ENCODE measurements at regions not wholly inside any gene's neighbourhood (a gene's known extent, or its start where the extent isn't known, plus 50 kb on each side); places are given as distances from the start of the nearest gene placed in this dataset.

- Histone ChIP-seq H3K4me3 (no peak overlapping the region), H3K27ac (no peak overlapping the region), H3K4me1 (no peaks in the 10 kb centered on the region), H3K9me3 (no peaks in the 10 kb centered on the region), H3K36me3 (no peaks in the 10 kb centered on the region), H3K27me3 (no peaks in the 10 kb centered on the region)
- DNase-seq (ENCODE audit: low spot score in 2 of 2): no peak
- no peak for TF ChIP-seq CTCF (IDR thresholded peaks at IDR 0.05)
- no peak for TF ChIP-seq EP300 (IDR thresholded peaks at IDR 0.05)
- TF ChIP-seq POLR2A (IDR thresholded peaks at IDR 0.05): no peak
- WGBS, 2 donors: 86 to 87% methylated on average over 5 to 6 of the region's 6 CpGs
These were observed 278.7 kb upstream of the KLHL1 start for GRCh38 chr13:70386919-70387318.

GRCh38 chr13:70385852-70386251 is 277.6 kb upstream of the KLHL1 start:
- no peak for TF ChIP-seq CTCF (IDR thresholded peaks at IDR 0.05)
- Histone ChIP-seq H3K27me3 (no peaks in the 10 kb centered on the region), H3K9me3 (no peaks in the 10 kb centered on the region), H3K36me3 (no peaks in the 10 kb centered on the region), H3K27ac (no peak overlapping the region), H3K4me3 (no peak overlapping the region), H3K4me1 (no peaks in the 10 kb centered on the region)
- DNase-seq (ENCODE audit: low spot score in 2 of 2): no peak
- 81 to 83% methylated on average over 4 of the region's 4 CpGs for WGBS, 2 donors

GRCh38 chr13:70384156-70384555 is 275.9 kb upstream of the KLHL1 start:
- no peak for DNase-seq (ENCODE audit: low spot score in 2 of 2)
- TF ChIP-seq EP300 (IDR thresholded peaks at IDR 0.05) (no peak), POLR2A (IDR thresholded peaks at IDR 0.05) (no peak), CTCF (IDR thresholded peaks at IDR 0.05) (no peak)
- Histone ChIP-seq H3K4me1 (no peaks in the 10 kb centered on the region), H3K27ac (no peak overlapping the region), H3K36me3 (no peaks in the 10 kb centered on the region), H3K9me3 (no peaks in the 10 kb centered on the region), H3K27me3 (no peaks in the 10 kb centered on the region), H3K4me3 (no peak overlapping the region)
- 66 to 79% methylated on average over 3 of the region's 3 CpGs for WGBS, 2 donors

GRCh38 chr13:70380809-70381208 is 272.6 kb upstream of the KLHL1 start:
- H3K27ac ChIP-seq: no peak overlapping the region
- 86 to 92% methylated on average over 2 of the region's 2 CpGs for WGBS, 2 donors
- H3K4me1 ChIP-seq: no peaks in the 10 kb centered on the region
- H3K4me3 ChIP-seq: no peak overlapping the region
- H3K27me3 ChIP-seq: no peaks in the 10 kb centered on the region
- no peaks in the 10 kb centered on the region for H3K36me3 ChIP-seq
- H3K9me3 ChIP-seq: no peaks in the 10 kb centered on the region
- DNase-seq (ENCODE audit: low spot score in 2 of 2): no peak
- TF ChIP-seq CTCF (IDR thresholded peaks at IDR 0.05) (no peak), POLR2A (IDR thresholded peaks at IDR 0.05) (no peak), EP300 (IDR thresholded peaks at IDR 0.05) (no peak)

- Histone ChIP-seq H3K27ac (no peak overlapping the region), H3K9me3 (no peaks in the 10 kb centered on the region), H3K27me3 (no peaks in the 10 kb centered on the region), H3K36me3 (no peaks in the 10 kb centered on the region), H3K4me1 (no peaks in the 10 kb centered on the region), H3K4me3 (no peak overlapping the region)
- no peak for DNase-seq (ENCODE audit: low spot score in 2 of 2)
- TF ChIP-seq EP300 (IDR thresholded peaks at IDR 0.05): no peak
- TF ChIP-seq CTCF (IDR thresholded peaks at IDR 0.05): no peak
- WGBS, 2 donors: 70 to 77% methylated on average over 2 of the region's 2 CpGs
These were observed 267.5 kb upstream of the KLHL1 start for GRCh38 chr13:70375718-70376117.

Data from tibial nerve (tissue), 4 donors.